SK-N-SH (cell line): ENCODE measurements at regions not wholly inside any gene's neighbourhood (a gene's known extent, or its start where the extent isn't known, plus 50 kb on each side); places are given as distances from the start of the nearest gene placed in this dataset.

Experiments
- FOSL2 ChIP-seq: IDR thresholded peaks from 2 replicates; pipeline ENCODE4 v1.4.0; 2012; ENCODE audit warnings: low read depth, mild to moderate bottlenecking, moderate library complexity, borderline replicate concordance
- GATA2 ChIP-seq: sonication (generic); formaldehyde crosslinking; IDR thresholded peaks from 2 replicates; pipeline ENCODE4 v1.5.0; 2020; ENCODE audit warnings: mild to moderate bottlenecking, missing genetic modification reagents
- MAX ChIP-seq: IDR thresholded peaks from 2 replicates; pipeline ENCODE4 v1.4.0; 2012; ENCODE audit warnings: low read depth
- TAF1 ChIP-seq: IDR thresholded peaks from 2 replicates; pipeline ENCODE4 v1.6.1; 2012; ENCODE audit warnings: low read depth, mild to moderate bottlenecking, low read length, moderate library complexity, borderline replicate concordance
- TF ChIP-seq, protein P1 (sequence below): fragments of 200-600 bp; sonication (generic); IDR thresholded peaks from 2 replicates; pipeline ENCODE4 v1.6.1; 2017; ENCODE audit warnings: antibody characterized with exemption, mild to moderate bottlenecking, moderate library complexity
- TF ChIP-seq, protein P2 (sequence below): IDR thresholded peaks from 2 replicates; pipeline ENCODE4 v1.6.1; 2012; ENCODE audit warnings: mild to moderate bottlenecking, low read depth, low read length, moderate library complexity

- TF ChIP-seq MAX: no peak
- TF ChIP-seq, protein P1, sequence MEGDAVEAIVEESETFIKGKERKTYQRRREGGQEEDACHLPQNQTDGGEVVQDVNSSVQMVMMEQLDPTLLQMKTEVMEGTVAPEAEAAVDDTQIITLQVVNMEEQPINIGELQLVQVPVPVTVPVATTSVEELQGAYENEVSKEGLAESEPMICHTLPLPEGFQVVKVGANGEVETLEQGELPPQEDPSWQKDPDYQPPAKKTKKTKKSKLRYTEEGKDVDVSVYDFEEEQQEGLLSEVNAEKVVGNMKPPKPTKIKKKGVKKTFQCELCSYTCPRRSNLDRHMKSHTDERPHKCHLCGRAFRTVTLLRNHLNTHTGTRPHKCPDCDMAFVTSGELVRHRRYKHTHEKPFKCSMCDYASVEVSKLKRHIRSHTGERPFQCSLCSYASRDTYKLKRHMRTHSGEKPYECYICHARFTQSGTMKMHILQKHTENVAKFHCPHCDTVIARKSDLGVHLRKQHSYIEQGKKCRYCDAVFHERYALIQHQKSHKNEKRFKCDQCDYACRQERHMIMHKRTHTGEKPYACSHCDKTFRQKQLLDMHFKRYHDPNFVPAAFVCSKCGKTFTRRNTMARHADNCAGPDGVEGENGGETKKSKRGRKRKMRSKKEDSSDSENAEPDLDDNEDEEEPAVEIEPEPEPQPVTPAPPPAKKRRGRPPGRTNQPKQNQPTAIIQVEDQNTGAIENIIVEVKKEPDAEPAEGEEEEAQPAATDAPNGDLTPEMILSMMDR: no peak
- TF ChIP-seq, protein P2, sequence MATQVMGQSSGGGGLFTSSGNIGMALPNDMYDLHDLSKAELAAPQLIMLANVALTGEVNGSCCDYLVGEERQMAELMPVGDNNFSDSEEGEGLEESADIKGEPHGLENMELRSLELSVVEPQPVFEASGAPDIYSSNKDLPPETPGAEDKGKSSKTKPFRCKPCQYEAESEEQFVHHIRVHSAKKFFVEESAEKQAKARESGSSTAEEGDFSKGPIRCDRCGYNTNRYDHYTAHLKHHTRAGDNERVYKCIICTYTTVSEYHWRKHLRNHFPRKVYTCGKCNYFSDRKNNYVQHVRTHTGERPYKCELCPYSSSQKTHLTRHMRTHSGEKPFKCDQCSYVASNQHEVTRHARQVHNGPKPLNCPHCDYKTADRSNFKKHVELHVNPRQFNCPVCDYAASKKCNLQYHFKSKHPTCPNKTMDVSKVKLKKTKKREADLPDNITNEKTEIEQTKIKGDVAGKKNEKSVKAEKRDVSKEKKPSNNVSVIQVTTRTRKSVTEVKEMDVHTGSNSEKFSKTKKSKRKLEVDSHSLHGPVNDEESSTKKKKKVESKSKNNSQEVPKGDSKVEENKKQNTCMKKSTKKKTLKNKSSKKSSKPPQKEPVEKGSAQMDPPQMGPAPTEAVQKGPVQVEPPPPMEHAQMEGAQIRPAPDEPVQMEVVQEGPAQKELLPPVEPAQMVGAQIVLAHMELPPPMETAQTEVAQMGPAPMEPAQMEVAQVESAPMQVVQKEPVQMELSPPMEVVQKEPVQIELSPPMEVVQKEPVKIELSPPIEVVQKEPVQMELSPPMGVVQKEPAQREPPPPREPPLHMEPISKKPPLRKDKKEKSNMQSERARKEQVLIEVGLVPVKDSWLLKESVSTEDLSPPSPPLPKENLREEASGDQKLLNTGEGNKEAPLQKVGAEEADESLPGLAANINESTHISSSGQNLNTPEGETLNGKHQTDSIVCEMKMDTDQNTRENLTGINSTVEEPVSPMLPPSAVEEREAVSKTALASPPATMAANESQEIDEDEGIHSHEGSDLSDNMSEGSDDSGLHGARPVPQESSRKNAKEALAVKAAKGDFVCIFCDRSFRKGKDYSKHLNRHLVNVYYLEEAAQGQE: no peak
- no peak for TF ChIP-seq TAF1
- no peak for TF ChIP-seq GATA2 (CRISPR knock-in tag)
- TF ChIP-seq FOSL2: no peak
These were observed 511.3 kb downstream of the MIAT start for GRCh38 chr22:27168681-27169080.
